HG03060 (cell line): ENCODE measurements at regions not wholly inside any gene's neighbourhood (a gene's known extent, or its start where the extent isn't known, plus 50 kb on each side); places are given as distances from the start of the nearest gene placed in this dataset.
"Not testable (repeated sequence)": the region's sequence is repeated elsewhere in the genome, so short reads cannot be mapped to it uniquely, and the experiment has no call there.

Experiments used
- ATAC-seq: cut with Tn5 transposase; IDR thresholded peaks from one replicate; pipeline ENCODE4 v1.9.1; 2021; ENCODE audit warnings: low read depth, moderate number of reproducible peaks; ENCODE audit not compliant: unreplicated experiment

DNA sequence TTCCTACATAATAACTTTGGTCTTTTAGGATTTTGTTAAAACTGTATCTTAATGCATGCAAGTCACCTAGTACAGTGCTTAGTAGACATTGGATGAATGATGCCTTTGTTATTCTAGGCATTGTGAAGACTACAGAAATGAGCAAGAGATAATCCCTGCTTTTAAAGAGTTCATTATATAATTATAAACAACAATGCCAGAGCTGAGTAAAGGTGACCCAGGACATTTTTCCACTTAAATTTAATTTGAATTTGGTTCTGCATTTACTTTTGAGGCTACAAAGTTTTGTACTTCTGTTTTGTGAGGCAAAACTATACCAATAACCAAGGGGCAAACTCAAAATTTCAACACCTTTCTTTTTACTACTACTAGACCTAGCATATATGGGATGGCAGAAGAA is 182.0 kb upstream of the SESN3 start:
- no peak for ATAC-seq

DNA sequence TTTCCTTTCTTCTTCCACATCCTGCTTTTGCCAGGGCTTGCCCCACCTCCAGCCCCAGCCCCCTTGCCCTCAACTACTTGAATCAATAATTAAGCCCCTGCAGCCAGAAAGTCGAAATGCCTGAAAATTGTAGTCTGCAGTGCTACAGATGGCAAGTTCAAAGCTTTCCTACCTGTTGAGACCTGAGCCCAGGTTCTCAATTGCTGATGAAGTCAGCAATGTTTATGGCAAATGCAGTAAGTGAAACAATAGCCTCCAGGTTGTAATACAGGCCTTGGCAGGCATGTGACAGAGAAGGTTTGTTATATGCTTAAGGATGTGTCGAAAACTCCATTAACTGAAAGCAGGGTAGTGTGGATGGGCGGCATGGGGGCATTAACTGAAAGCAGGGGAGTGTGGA is 181.1 kb upstream of the SESN3 start:
- no peak for ATAC-seq

DNA sequence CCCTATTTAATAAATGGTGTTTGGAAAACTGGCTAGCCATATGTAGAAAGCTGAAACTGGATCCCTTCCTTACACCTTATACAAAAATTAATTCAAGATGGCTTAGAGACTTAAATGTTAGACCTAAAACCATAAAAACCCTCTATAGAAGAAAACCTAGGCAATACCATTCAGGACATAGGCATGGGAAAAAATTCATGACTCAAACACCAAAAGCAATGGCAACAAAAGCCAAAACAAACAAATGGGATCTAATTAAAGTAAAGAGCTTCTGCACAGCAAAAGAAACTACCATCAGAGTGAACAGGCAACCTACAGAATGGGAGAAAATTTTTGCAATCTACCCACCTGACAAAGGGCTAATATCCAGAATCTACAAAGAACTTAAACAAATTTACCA is 179.7 kb upstream of the SESN3 start:
- ATAC-seq, result not testable (repeated sequence)

DNA sequence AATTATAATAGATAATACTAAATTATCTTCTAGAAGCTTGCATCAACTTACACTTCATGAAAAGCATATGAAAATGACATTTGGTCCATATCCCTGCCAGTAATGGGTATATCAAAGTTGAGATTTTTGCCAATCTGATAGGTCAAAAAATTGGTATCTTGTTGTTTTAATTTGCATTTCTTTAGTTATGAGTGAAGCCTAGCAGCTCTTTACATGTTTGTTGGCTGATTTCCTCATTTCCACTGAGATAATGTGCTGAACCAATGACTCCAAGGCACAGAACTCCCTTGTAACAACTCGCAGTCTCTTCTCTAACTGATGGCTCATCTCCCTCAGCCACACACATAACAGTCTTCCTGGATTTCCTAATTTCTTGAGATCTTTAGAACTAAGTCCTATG is 175.3 kb upstream of the SESN3 start:
- no peak for ATAC-seq

DNA sequence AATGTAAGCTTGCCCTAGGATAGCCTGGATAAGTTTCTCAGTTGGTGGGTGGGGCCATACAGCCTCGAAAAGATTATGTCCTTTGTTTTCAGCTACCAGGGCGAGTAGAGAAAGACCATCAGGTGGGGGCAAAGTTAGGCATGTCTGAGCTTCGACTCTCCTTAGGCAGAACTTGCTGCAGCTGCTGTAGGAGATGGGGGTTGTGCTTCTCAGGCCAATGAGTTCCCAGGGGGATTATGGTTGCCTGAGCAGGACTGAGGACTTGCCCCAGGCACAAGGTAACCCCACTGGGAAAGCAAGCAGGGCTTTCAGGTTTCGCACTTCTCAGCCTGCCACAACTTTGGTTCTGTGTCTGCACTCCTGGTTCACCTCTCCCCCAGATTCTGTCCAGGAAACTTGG is 173.4 kb upstream of the SESN3 start:
- no peak for ATAC-seq

GRCh38 chr11:95398437-95399112 is 167.6 kb upstream of the SESN3 start:
- ATAC-seq, result no peak

GRCh38 chr11:95392644-95393043 is 161.6 kb upstream of the SESN3 start:
- ATAC-seq, result no peak

GRCh38 chr11:95389427-95389826 is 158.4 kb upstream of the SESN3 start:
- ATAC-seq, result no peak

DNA sequence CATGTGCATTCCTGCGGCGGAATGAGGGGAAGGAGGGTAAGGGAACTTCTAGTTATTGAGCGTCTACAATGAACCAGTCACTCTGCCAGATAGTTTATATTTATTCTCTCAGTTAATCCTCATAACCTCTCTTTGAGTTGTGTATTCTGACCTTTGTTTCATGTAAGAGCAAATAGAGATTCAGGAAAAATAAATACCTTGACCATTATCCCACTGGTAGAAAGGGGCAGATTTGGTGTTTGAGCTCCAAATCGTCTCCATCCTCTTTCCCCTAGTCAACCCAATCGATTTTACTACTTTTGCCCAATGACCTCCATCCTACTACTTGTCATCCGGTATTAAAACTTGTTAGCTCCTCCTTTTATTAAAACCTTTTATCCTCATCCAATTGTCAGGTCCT is 157.1 kb upstream of the SESN3 start:
- ATAC-seq, result no peak

DNA sequence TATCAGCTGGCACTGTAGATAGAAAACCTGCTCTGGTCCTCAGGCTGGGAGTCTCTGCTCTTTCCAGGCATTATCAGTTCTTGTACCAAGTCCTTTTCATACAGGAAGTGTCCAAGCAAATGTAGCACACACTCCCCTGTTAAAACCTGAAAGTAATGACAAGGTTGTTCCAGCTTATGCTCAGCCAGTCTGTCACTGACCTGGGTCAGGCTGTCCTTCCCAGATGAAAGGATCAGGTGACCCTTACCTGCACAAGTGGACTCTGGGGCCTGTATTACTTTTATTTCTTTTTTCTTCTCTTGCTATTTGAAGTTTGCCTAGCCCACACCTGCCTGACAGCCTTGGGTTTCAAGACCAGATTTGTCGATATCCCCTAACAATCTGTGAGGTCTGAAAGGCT is 156.3 kb upstream of the SESN3 start:
- no peak for ATAC-seq

DNA sequence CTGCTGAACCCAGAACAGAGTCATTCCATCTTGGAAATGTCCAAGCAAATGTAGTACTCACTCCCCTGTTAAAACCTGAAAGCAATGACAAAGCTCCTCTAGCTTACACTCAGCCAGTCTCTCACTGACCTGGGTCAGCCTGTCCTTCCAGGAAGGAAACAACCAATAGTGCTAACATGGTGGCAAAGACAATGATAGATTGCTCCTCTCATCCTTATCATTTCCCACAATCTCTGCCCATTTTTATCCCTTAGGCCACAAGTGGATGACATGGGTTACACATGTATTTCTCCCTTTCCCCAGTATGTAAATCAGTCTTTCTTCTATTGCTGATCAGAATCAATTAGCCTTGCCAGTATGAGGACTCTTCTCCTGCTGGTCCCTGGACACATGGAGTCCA is 154.6 kb upstream of the SESN3 start:
- ATAC-seq, result no peak

DNA sequence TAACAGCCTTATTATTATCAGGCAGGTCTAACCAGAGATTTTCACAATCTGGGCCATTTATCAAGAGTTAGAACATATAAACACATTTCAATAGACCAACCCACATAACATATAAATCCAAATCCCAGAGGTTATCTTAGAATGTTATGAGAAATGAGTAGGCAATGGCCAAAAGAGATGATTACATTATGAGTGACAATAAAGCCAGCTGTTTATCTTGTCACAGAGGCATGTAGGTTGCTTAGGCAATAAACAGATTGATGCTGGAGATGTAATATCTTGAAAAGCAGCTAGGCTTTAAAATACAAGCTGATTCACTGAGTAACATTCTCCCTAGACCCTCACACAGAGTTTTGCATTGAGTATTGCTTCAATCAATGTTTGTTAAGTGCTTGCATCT is 148.5 kb upstream of the SESN3 start:
- no peak for ATAC-seq

DNA sequence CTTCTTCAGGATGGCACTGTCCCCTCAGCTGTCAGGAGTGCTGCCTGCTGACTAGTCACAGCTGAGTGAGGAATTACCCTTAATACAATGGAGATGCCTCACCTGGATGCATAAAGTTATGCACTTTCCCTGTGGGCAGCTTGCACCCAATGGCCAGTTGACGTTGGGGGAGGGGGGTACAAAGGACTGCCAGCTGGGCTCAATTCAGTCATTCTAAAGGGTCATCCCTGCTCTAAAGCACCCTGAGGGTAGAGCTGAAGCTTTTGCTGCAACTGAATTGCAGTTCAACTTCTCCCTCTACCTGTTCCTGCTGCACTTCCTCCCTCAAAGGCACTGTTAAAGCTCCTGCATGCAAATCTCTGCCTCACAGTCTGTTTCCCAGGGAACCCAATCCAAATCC is 147.8 kb upstream of the SESN3 start:
- ATAC-seq, result no peak

DNA sequence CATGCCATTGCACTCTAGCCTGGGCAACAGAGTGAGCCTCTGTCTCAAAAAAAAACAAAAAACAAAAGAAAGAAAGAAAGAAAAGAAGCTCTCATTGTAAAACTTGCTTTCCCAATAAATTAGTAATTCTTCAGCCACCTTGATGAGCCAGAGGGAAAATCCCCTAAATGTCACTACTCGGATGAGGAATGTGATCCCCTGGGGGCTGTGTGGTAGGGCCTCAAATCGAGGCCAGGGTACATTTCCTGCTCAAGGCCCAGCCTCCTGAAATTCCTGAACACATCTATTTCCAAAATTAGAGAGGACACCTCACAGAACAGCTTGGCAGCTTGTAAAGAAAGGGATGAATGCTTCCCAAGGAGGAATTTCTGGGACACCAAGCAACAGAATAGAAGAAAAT is 147.1 kb upstream of the SESN3 start:
- no peak for ATAC-seq

DNA sequence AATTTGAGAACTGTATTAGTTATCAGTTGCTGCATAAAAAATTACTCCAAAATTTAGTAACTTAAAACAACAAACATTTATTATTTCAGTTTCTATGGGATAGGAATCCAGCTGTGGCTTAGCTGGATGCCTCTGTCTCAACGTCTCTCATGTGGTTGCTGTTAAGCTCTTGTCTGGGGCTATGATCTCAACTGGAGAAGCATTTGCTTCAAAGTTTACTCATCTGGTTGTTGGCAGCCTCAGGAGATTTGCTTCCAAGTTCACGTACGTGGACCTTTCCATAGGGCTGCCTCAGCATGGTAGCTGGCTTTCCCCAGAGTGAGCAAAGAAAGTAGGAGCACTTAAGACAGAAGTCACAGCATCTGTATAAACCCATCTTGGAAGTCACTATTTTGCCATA is 144.9 kb upstream of the SESN3 start:
- no peak for ATAC-seq

- ATAC-seq, result no peak
These were observed 144.4 kb upstream of the SESN3 start for GRCh38 chr11:95375451-95375850.

- no peak for ATAC-seq
These were observed 143.1 kb upstream of the SESN3 start for GRCh38 chr11:95374105-95374504.

GRCh38 chr11:95373241-95373640 is 142.2 kb upstream of the SESN3 start:
- no peak for ATAC-seq

DNA sequence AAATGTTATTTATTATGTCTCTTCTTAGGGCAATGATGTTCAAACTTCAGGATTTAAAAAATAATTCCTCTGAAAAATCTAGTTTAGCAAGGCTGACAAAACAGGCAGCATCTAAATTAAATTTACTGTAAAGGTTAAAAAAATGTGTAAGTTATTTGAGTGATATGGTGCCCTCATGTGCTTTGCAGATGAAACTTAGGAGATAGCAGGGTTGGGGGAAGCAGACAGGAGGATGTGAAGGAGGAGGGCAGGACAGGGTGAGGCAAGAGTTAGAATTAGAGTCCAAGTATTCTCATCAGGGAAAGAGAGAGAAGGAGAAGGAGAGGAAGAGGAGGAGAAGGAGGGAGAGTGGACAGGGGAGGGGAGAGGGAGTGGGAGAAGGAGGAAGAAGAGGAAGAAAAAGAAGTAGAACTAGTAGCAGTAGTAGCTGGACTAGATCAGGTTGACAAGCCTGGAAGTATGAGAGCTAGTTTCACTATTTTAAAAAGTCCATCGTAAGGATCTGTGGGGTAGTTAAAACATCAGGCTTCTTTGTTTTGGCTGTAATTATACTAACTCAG is 141.2 kb upstream of the SESN3 start:
- ATAC-seq, result no peak

- ATAC-seq, result no peak
These were observed 140.2 kb upstream of the SESN3 start for GRCh38 chr11:95371153-95371552.

DNA sequence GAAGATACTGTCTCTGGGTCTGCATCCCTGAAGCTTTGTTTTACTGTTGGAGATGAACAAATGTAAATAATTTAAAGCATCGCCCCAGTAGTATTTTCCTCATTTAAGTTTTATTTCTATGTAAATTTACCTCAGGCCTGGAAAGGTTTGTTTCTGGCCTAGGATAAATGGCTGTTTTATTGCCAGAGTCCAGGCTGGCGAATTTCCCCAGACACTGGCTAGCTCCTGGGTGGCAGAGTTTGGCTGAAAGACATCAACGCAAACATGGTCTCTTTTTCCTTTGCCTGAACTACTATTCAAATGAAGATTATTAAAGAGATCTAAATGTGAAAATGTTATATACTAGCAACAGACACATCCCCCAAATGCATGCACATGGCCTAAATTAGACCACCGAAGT is 136.7 kb upstream of the SESN3 start:
- ATAC-seq, result no peak

DNA sequence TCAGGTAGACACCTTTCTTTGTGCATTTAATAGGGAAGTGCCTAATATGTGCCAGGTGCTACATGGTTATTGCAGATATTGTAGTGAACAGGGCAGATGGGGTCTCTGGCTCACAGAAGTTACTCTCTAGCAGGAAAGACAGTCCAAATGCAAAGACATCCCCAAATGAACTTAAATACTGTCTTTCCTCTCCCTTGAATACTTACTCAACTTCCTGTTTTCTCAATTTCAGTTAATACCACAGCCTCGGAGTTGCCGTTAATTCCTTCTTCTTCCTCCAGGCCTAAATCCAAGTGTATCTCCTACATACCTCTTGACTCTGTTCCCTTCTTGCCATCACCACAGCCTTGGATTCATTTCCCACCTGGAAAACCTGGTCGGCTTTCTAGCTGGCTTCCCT is 134.3 kb upstream of the SESN3 start:
- no peak for ATAC-seq
